ENCODE measurements at regions not wholly inside any gene's neighbourhood (a gene's known extent, or its start where the extent isn't known, plus 50 kb on each side); places are given as distances from the start of the nearest gene placed in this dataset.

DNA sequence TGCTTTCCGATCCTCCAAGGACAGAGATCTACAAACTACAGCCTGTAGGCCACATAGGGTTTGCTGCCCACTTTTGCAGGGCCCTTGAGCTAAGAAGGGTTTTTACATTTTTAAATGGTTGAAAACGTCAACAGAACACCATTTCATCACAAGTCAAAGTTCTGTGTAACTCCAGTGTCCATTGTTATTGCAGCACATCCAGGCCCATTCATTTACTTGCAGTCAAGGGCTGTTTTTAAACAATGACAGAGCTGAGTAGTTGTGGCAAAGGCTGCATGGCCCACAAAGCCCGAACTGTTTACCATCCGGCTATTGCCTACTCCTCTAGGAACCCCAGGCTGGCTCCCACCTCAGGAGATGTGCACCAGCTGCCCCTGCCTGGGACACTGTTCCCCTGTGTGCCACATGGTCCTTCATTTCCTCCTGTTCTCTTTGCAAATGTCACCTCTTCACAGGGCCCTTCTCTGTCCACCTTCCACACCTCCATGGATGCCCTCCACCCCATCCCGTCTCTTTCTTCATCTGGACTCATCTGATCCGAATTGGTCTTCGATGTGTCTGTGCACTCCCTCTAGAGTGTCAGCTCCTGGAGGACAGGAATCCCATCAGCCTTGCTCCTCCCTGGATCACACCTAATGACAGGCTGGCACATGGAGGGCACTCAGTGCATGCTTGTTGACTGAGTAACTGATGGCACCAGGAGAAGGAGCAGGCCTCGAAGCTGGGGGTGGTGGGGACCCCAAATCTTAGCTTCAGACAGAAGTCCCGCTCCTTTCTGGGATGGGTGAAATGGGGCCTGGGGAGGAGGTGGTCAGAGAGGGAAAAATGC, 69.5 kb upstream of the IQSEC1 start:
- DNase-seq (ENCODE audit: low read depth), result no peak
- no peak overlapping the region for H3K4me3 ChIP-seq (ENCODE audit: low read length)
- no peak for TF ChIP-seq CTCF (IDR thresholded peaks at IDR 0.05; ENCODE audit: insufficient read depth, low read depth, low read length, missing control alignments)

- no peak for TF ChIP-seq CTCF (IDR thresholded peaks at IDR 0.05; ENCODE audit: insufficient read depth, low read depth, low read length, missing control alignments)
- DNase-seq (ENCODE audit: low read depth), result peak; percentile 42
- H3K4me3 ChIP-seq (ENCODE audit: low read length), result no peak overlapping the region
Measured at GRCh38 chr3:13141991-13142412, 68.8 kb upstream of the IQSEC1 start.

- no peak for DNase-seq (ENCODE audit: low read depth)
- TF ChIP-seq CTCF (IDR thresholded peaks at IDR 0.05; ENCODE audit: insufficient read depth, low read depth, low read length, missing control alignments), result no peak
- no peak overlapping the region for H3K4me3 ChIP-seq (ENCODE audit: low read length)
Measured at GRCh38 chr3:13141183-13141582, 68.0 kb upstream of the IQSEC1 start.

DNA sequence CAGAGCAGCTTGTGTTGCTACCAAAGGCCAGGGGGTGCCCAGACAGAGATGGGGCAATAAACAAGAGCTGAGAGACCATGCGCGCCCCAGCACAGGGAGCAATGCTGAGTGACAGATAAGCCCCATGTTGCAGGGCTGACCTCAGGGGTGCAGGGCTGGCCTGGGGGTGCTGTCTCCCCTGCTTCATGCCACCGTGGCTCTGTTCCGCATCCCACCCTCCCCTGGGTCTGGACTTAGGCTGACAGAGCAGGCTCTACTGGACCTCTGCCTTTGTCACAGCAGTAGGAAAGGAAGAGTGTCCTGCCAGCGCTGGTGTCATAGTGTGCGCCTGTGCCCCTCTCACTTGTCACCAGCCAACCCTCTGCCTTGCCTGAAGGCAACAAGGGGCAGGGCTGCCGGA, 67.4 kb upstream of the IQSEC1 start:
- DNase-seq (ENCODE audit: low read depth), result no peak
- TF ChIP-seq CTCF (IDR thresholded peaks at IDR 0.05; ENCODE audit: insufficient read depth, low read depth, low read length, missing control alignments), result no peak
- H3K4me3 ChIP-seq (ENCODE audit: low read length), result no peak overlapping the region

DNA sequence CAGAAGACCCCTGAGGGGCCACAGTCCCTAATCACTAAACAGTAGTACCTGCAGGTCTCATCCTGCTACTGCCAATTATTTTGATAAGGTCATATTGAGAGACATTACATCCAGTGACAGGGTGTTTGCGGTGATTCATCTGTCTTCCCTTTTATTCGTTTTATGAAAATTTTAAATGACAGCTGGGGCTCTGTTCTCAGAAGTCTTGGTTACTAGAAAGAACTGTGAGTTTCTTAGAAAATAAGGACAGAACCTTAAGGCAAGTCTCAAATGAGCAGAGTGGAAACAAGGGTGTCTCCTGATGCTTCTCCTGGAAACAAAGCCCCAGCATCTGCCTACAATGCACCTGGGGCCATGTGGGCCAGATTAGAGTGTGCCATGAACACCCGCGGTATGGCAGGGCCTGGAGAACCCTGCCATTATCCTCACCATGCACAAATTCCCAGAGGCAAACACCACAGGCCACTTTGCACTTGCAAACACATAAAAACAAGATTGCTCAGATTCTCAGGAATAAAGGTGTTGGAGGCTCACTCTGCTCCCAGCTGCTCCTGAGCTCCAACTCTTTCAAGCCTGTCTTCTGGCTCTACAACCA, 66.3 kb upstream of the IQSEC1 start:
- TF ChIP-seq CTCF (IDR thresholded peaks at IDR 0.05; ENCODE audit: insufficient read depth, low read depth, low read length, missing control alignments), result no peak
- no peak overlapping the region for H3K4me3 ChIP-seq (ENCODE audit: low read length)
- DNase-seq (ENCODE audit: low read depth), result no peak

DNA sequence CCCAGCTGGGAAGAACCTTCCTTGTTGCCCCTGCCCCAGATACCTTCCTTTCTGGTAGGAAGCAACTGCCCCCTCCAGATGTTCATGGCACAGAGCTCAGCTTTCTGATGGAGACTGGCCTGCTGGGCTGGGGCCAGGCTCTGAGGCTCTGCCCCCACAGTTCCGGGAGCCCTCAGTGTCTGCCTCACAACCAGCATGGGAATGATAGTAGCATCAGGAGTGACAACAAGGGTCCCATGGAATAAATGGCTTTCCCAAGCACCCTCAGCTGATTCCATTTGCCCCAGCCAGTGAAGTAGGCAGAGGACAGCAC, 65.6 kb upstream of the IQSEC1 start:
- DNase-seq (ENCODE audit: low read depth), result no peak
- TF ChIP-seq CTCF (IDR thresholded peaks at IDR 0.05; ENCODE audit: insufficient read depth, low read depth, low read length, missing control alignments), result no peak

More for the DNA sequence above, 65.6 kb upstream of the IQSEC1 start:
- H3K4me3 ChIP-seq (ENCODE audit: low read length), result no peak overlapping the region
